ENCODE measurements at regions not wholly inside any gene's neighbourhood (a gene's known extent, or its start where the extent isn't known, plus 50 kb on each side); places are given as distances from the start of the nearest gene placed in this dataset.
A peak's percentile ranks its signal among the peaks of the same experiment; 100 is the strongest.
"Not testable (repeated sequence)": the region's sequence is repeated elsewhere in the genome, so short reads cannot be mapped to it uniquely, and the experiment has no call there.

- H3K4me3 ChIP-seq (ENCODE audit: low read depth, low read length), result no peak overlapping the region
- no peak for DNase-seq (ENCODE audit: low read depth)
- TF ChIP-seq, protein P1, sequence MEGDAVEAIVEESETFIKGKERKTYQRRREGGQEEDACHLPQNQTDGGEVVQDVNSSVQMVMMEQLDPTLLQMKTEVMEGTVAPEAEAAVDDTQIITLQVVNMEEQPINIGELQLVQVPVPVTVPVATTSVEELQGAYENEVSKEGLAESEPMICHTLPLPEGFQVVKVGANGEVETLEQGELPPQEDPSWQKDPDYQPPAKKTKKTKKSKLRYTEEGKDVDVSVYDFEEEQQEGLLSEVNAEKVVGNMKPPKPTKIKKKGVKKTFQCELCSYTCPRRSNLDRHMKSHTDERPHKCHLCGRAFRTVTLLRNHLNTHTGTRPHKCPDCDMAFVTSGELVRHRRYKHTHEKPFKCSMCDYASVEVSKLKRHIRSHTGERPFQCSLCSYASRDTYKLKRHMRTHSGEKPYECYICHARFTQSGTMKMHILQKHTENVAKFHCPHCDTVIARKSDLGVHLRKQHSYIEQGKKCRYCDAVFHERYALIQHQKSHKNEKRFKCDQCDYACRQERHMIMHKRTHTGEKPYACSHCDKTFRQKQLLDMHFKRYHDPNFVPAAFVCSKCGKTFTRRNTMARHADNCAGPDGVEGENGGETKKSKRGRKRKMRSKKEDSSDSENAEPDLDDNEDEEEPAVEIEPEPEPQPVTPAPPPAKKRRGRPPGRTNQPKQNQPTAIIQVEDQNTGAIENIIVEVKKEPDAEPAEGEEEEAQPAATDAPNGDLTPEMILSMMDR (IDR thresholded peaks at IDR 0.05; ENCODE audit: insufficient read depth, low read depth, low read length), result no peak
Measured at GRCh38 chr3:106071306-106071705, 202.5 kb upstream of the CBLB start.

- DNase-seq (ENCODE audit: low read depth), result not testable (repeated sequence)
Measured at GRCh38 chr3:106072596-106072995, 203.8 kb upstream of the CBLB start.

GRCh38 chr3:106073806-106074205 is 205.0 kb upstream of the CBLB start:
- not testable (repeated sequence) for DNase-seq (ENCODE audit: low read depth)

More at GRCh38 chr3:106072596-106072995, 203.8 kb upstream of the CBLB start:
- not testable (repeated sequence) for H3K4me3 ChIP-seq (ENCODE audit: low read depth, low read length)

GRCh38 chr3:106075731-106076130 is 206.9 kb upstream of the CBLB start:
- H3K4me3 ChIP-seq (ENCODE audit: low read depth, low read length); DNase-seq (ENCODE audit: low read depth): not testable (repeated sequence)

More at GRCh38 chr3:106073806-106074205, 205.0 kb upstream of the CBLB start:
- H3K4me3 ChIP-seq (ENCODE audit: low read depth, low read length), result not testable (repeated sequence)

DNA sequence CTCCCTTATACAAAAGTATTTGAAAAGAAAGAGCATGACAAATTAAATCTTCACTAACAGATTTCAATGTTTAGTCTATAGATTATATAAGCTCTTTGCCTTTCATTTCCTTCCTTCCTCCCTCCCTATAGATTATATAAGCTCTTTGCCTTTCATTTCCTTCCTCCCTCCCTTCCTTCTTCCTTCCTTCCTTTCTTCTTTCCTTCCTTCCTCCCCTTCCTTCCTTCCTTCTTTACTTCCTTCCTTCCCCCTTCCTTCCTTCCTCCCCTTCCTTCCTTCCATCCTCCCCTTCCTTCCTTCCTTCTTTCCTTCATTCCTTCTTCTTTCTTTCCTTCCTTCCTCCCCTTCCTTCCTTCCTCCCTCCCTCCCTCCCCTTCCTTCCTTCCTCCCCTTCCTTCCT is 209.8 kb upstream of the CBLB start:
- DNase-seq (ENCODE audit: low read depth), result no peak
- TF ChIP-seq, protein P1 (IDR thresholded peaks at IDR 0.05; ENCODE audit: insufficient read depth, low read depth, low read length), result no peak
- no peak overlapping the region for H3K4me3 ChIP-seq (ENCODE audit: low read depth, low read length)

GRCh38 chr3:106082616-106083015 is 213.8 kb upstream of the CBLB start:
- no peak for DNase-seq (ENCODE audit: low read depth)
- H3K4me3 ChIP-seq (ENCODE audit: low read depth, low read length), result no peak overlapping the region
- TF ChIP-seq, protein P1 (IDR thresholded peaks at IDR 0.05; ENCODE audit: insufficient read depth, low read depth, low read length), result no peak

DNA sequence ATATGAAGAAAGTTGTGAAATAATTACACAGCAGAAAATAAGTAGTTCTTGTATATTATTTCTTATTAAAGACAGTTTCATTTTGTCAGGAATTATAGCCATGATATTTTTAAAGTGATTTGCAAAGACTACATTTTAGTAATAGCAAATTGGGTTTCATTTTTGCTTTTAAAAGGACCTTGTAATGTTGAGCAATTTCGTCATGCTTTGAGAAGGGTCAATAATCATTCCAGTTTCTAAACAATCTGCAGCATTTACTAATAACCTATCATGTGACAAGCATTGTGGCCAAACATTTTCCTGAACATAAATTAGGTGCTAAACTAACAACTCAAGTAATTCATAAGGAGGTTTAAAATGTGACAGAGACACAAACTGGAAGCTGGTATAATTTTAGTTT is 214.4 kb upstream of the CBLB start:
- DNase-seq (ENCODE audit: low read depth), result peak; percentile 46
- no peak overlapping the region for H3K4me3 ChIP-seq (ENCODE audit: low read depth, low read length)
- TF ChIP-seq, protein P1 (IDR thresholded peaks at IDR 0.05; ENCODE audit: insufficient read depth, low read depth, low read length), result no peak

- DNase-seq (ENCODE audit: low read depth), result no peak
- TF ChIP-seq, protein P1 (IDR thresholded peaks at IDR 0.05; ENCODE audit: insufficient read depth, low read depth, low read length), result no peak
- no peak overlapping the region for H3K4me3 ChIP-seq (ENCODE audit: low read depth, low read length)
Measured at GRCh38 chr3:106083854-106084253, 215.0 kb upstream of the CBLB start.

GRCh38 chr3:106086038-106086437 is 217.2 kb upstream of the CBLB start:
- TF ChIP-seq, protein P1 (IDR thresholded peaks at IDR 0.05; ENCODE audit: insufficient read depth, low read depth, low read length), result no peak
- H3K4me3 ChIP-seq (ENCODE audit: low read depth, low read length), result no peak overlapping the region
- DNase-seq (ENCODE audit: low read depth), result peak; percentile 70
